ENCODE measurements at regions not wholly inside any gene's neighbourhood (a gene's known extent, or its start where the extent isn't known, plus 50 kb on each side); places are given as distances from the start of the nearest gene placed in this dataset.
A peak's percentile ranks its signal among the peaks of the same experiment; 100 is the strongest.
"Not testable (repeated sequence)": the region's sequence is repeated elsewhere in the genome, so short reads cannot be mapped to it uniquely, and the experiment has no call there.

GRCh38 chr2:212876556-212876955, 274.9 kb downstream of the IKZF2 start:
- not testable (repeated sequence) for H3K4me3 Mint-ChIP-seq

GRCh38 chr2:212875950-212876349, 275.5 kb downstream of the IKZF2 start:
- Mint-ChIP-seq H3K4me1 (ENCODE audit: low read depth in 2 of 2) (peaks cover 0 to 12% of the 10 kb centered on the region in 2 donors), H3K36me3 (peaks cover 28% of the 10 kb centered on the region)
- DNase-seq (ENCODE audit: low spot score); ATAC-seq; H3K9me3 Mint-ChIP-seq; H3K4me3 Mint-ChIP-seq; H3K27ac Mint-ChIP-seq; H3K27me3 Mint-ChIP-seq: not testable (repeated sequence)

More at GRCh38 chr2:212876556-212876955, 274.9 kb downstream of the IKZF2 start:
- not testable (repeated sequence) for H3K27ac Mint-ChIP-seq; H3K9me3 Mint-ChIP-seq; DNase-seq (ENCODE audit: low spot score); ATAC-seq; H3K27me3 Mint-ChIP-seq
- Mint-ChIP-seq H3K4me1 (ENCODE audit: low read depth in 2 of 2) (peaks cover 0 to 12% of the 10 kb centered on the region in 2 donors), H3K36me3 (peaks cover 28% of the 10 kb centered on the region)

GRCh38 chr2:212873256-212873655, 278.2 kb downstream of the IKZF2 start:
- Mint-ChIP-seq H3K4me3 (no peak overlapping the region), H3K36me3 (peaks cover 19% of the 10 kb centered on the region), H3K27ac (no peak overlapping the region), H3K9me3 (no peaks in the 10 kb centered on the region), H3K27me3 (no peaks in the 10 kb centered on the region), H3K4me1 (ENCODE audit: low read depth in 2 of 2) (peaks cover 0 to 8% of the 10 kb centered on the region in 2 donors)
- DNase-seq (ENCODE audit: low spot score) (no peak), ATAC-seq (no peak)

- Mint-ChIP-seq H3K36me3 (peaks cover 25% of the 10 kb centered on the region), H3K27ac (no peak overlapping the region), H3K4me3 (no peak overlapping the region), H3K4me1 (ENCODE audit: low read depth in 2 of 2) (peaks cover 0 to 4% of the 10 kb centered on the region in 2 donors), H3K27me3 (no peaks in the 10 kb centered on the region), H3K9me3 (no peaks in the 10 kb centered on the region)
- no peak for DNase-seq (ENCODE audit: low spot score)
- no peak for ATAC-seq
Observed at GRCh38 chr2:212871597-212871996, 279.8 kb downstream of the IKZF2 start.

GRCh38 chr2:212864186-212864585, 287.2 kb downstream of the IKZF2 start:
- Mint-ChIP-seq H3K27me3 (no peaks in the 10 kb centered on the region), H3K27ac (no peak overlapping the region), H3K4me1 (ENCODE audit: low read depth in 2 of 2) (no peaks in the 10 kb centered on the region), H3K9me3 (peaks cover 13% of the 10 kb centered on the region), H3K4me3 (no peak overlapping the region), H3K36me3 (peaks cover 53% of the 10 kb centered on the region)
- ATAC-seq (no peak), DNase-seq (ENCODE audit: low spot score) (no peak)

- H3K4me1 Mint-ChIP-seq (ENCODE audit: low read depth in 2 of 2), result peaks cover 4 to 6% of the 10 kb centered on the region in 2 donors
- H3K9me3 Mint-ChIP-seq, result peaks cover 13% of the 10 kb centered on the region
- H3K4me3 Mint-ChIP-seq, result no peak overlapping the region
- peaks cover 51% of the 10 kb centered on the region for H3K36me3 Mint-ChIP-seq
- peak in 1 of 2 donors; percentile 48 for ATAC-seq
- DNase-seq (ENCODE audit: low spot score), result no peak
- no peak overlapping the region for H3K27ac Mint-ChIP-seq
- no peaks in the 10 kb centered on the region for H3K27me3 Mint-ChIP-seq
Observed at GRCh38 chr2:212863185-212863588, 288.2 kb downstream of the IKZF2 start.

GRCh38 chr2:212858496-212858895, 292.9 kb downstream of the IKZF2 start:
- peaks cover 4 to 7% of the 10 kb centered on the region in 2 donors for H3K4me1 Mint-ChIP-seq (ENCODE audit: low read depth in 2 of 2)
- ATAC-seq (no peak), DNase-seq (ENCODE audit: low spot score) (no peak)
- peaks cover 34% of the 10 kb centered on the region for H3K36me3 Mint-ChIP-seq
- peak overlapping the region in 1 of 2 donors; percentile 31 for H3K27ac Mint-ChIP-seq
- H3K9me3 Mint-ChIP-seq, result peaks cover 10% of the 10 kb centered on the region
- H3K27me3 Mint-ChIP-seq, result no peaks in the 10 kb centered on the region
- no peak overlapping the region for H3K4me3 Mint-ChIP-seq

- ATAC-seq (no peak), DNase-seq (ENCODE audit: low spot score) (no peak)
- Mint-ChIP-seq H3K27ac (no peak overlapping the region), H3K4me1 (ENCODE audit: low read depth in 2 of 2) (peaks cover 4 to 7% of the 10 kb centered on the region in 2 donors), H3K36me3 (peaks cover 17% of the 10 kb centered on the region), H3K4me3 (no peak overlapping the region), H3K9me3 (no peaks in the 10 kb centered on the region), H3K27me3 (no peaks in the 10 kb centered on the region)
Observed at GRCh38 chr2:212854771-212855170, 296.6 kb downstream of the IKZF2 start.

- Mint-ChIP-seq H3K27ac (no peak overlapping the region), H3K4me1 (ENCODE audit: low read depth in 2 of 2) (peaks cover 4 to 7% of the 10 kb centered on the region in 2 donors), H3K4me3 (no peak overlapping the region), H3K36me3 (peaks cover 12% of the 10 kb centered on the region), H3K27me3 (no peaks in the 10 kb centered on the region), H3K9me3 (no peaks in the 10 kb centered on the region)
- ATAC-seq (no peak), DNase-seq (ENCODE audit: low spot score) (no peak)
Observed at GRCh38 chr2:212854116-212854515, 297.3 kb downstream of the IKZF2 start.

GRCh38 chr2:212845941-212846340, 305.5 kb downstream of the IKZF2 start:
- Mint-ChIP-seq H3K27me3 (peaks cover 0 to 2% of the 10 kb centered on the region in 2 donors), H3K36me3 (peaks cover 24% of the 10 kb centered on the region), H3K27ac (no peak overlapping the region), H3K9me3 (peaks cover 8% of the 10 kb centered on the region), H3K4me1 (ENCODE audit: low read depth in 2 of 2) (peaks cover 24 to 25% of the 10 kb centered on the region in 2 donors), H3K4me3 (no peak overlapping the region)
- no peak for ATAC-seq
- DNase-seq (ENCODE audit: low spot score), result no peak

GRCh38 chr2:212843409-212844199, 305.0 kb upstream of the ERBB4 start:
- ATAC-seq (peak; percentile 75 to 77), DNase-seq (ENCODE audit: low spot score) (no peak)
- Mint-ChIP-seq H3K4me1 (ENCODE audit: low read depth in 2 of 2) (peaks cover 25 to 30% of the 10 kb centered on the region in 2 donors), H3K27ac (peak overlapping the region; percentile 39 to 80), H3K27me3 (peaks cover 0 to 2% of the 10 kb centered on the region in 2 donors), H3K4me3 (peak overlapping the region; percentile 39), H3K36me3 (peaks cover 24% of the 10 kb centered on the region), H3K9me3 (peaks cover 8% of the 10 kb centered on the region)

- Mint-ChIP-seq H3K36me3 (peaks cover 24% of the 10 kb centered on the region), H3K27ac (no peak overlapping the region), H3K4me3 (no peak overlapping the region), H3K27me3 (peaks cover 0 to 2% of the 10 kb centered on the region in 2 donors), H3K9me3 (peaks cover 8% of the 10 kb centered on the region), H3K4me1 (ENCODE audit: low read depth in 2 of 2) (peaks cover 25 to 30% of the 10 kb centered on the region in 2 donors)
- DNase-seq (ENCODE audit: low spot score) (no peak), ATAC-seq (no peak)
Observed at GRCh38 chr2:212842544-212843185, 304.1 kb upstream of the ERBB4 start.

- DNase-seq (ENCODE audit: low spot score) (no peak), ATAC-seq (no peak)
- peaks cover 8% of the 10 kb centered on the region for H3K9me3 Mint-ChIP-seq
- no peak overlapping the region for H3K27ac Mint-ChIP-seq
- peaks cover 0 to 2% of the 10 kb centered on the region in 2 donors for H3K27me3 Mint-ChIP-seq
- H3K36me3 Mint-ChIP-seq, result peaks cover 24% of the 10 kb centered on the region
- H3K4me1 Mint-ChIP-seq (ENCODE audit: low read depth in 2 of 2), result peaks cover 25 to 30% of the 10 kb centered on the region in 2 donors
- H3K4me3 Mint-ChIP-seq, result no peak overlapping the region
Observed at GRCh38 chr2:212841460-212841859, 302.9 kb upstream of the ERBB4 start.

Data from natural killer cell treated with Interleukin-12 subunit alpha and Interleukin-12 subunit beta and Interleukin-15 and Interleukin-18, amount 100 ng/mL, for 72 hours (primary cell).